SK-N-MC (cell line): ENCODE measurements at regions not wholly inside any gene's neighbourhood (a gene's known extent, or its start where the extent isn't known, plus 50 kb on each side); places are given as distances from the start of the nearest gene placed in this dataset.
"Not testable (repeated sequence)": the region's sequence is repeated elsewhere in the genome, so short reads cannot be mapped to it uniquely, and the experiment has no call there.

Experiments
- DNase-seq: peaks from one replicate; pipeline ENCODE4 v3.0.0-alpha.2; 2011; ENCODE audit warnings: low read depth, low spot score
- H3K27ac ChIP-seq: fragments of 200-600 bp; sonication (generic); 2 replicates; pipeline ENCODE4 v1.5.1; 2016; ENCODE audit warnings: mixed run types
- H3K36me3 ChIP-seq: fragments of 200-600 bp; sonication (generic); 2 replicates; pipeline ENCODE4 v1.6.1; 2017; ENCODE audit warnings: antibody characterized with exemption, low read length, mixed read lengths; ENCODE audit not compliant: insufficient read depth
- H3K4me3 ChIP-seq: fragments of 200-600 bp; sonication (generic); 2 replicates; pipeline ENCODE4 v1.5.1; 2016
- H3K9ac ChIP-seq: fragments of 200-600 bp; sonication (generic); 2 replicates; pipeline ENCODE4 v1.8.0; 2017; ENCODE audit warnings: mixed run types, mixed read lengths; ENCODE audit not compliant: insufficient read length
- H3K9me3 ChIP-seq: fragments of 200-600 bp; sonication (generic); 2 replicates; pipeline ENCODE4 v1.6.1; 2017; ENCODE audit warnings: low read depth, mild to moderate bottlenecking, antibody characterized with exemption, low read length, moderate library complexity, mixed read lengths
- EZH2 ChIP-seq: fragments of 200-600 bp; sonication (generic); IDR thresholded peaks from one replicate; pipeline ENCODE4 v1.6.1; 2017; ENCODE audit warnings: antibody characterized with exemption
- FOXP2 ChIP-seq: optimal IDR thresholded peaks from 2 replicates; pipeline ENCODE3; 2011; ENCODE audit warnings: mild to moderate bottlenecking, moderate library complexity; ENCODE audit not compliant: insufficient read depth; ENCODE audit errors: extremely low read length, control extremely low read depth
- POLR2AphosphoS5 ChIP-seq: IDR thresholded peaks from 2 replicates; pipeline ENCODE4 v1.6.1; 2012; ENCODE audit warnings: mild to moderate bottlenecking, low read depth, low read length, borderline replicate concordance

DNA sequence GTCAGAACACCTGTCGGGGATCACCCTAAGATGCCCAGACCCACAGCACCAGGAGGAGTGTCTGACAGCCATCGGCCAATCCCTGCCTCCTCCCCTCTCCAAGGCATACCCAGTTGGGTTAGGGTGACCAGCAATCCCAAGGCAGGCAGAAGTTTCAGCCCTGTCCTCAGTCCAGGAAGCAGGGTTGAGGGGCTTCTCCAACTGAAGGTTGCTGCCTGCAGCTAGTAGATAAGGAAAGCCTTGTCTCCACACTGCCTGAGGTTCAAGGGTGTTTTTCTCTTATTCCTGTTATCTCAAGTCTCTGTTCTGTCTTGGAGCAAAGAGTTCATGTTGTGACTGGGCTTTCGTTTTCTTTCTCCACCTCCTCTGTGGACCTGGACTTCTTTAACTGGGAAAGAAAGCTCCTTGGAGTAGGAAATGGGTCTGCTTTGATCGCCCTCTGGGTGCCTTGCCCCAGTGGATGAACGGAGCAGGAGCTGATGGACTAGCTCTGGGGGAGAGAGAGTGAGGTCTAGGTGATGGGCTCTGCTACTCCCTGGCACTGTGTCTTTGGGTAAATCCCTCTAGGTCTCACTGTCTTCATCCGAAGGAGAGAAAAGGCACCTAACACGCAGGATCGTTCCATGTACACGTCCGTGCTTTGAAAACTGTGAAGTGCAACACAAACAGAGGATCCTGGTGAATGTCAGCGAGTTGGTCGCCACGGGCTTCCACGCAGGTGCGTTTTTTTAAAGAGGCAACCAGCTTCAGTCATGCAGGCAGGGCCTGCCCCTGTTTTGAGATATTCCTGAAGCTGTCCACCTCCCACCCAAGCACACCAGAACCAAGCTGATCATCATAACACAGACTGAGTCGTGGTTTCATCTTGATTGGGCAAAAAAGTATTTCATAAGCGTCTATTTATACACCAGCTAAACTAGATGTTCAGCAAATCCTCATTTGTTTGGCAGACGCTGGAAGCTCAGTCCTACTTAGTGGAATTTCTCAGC is 52.5 kb upstream of the FOXN3 start:
- Histone ChIP-seq H3K27ac (no peak overlapping the region), H3K9me3 (no peaks in the 10 kb centered on the region), H3K4me3 (no peak overlapping the region), H3K36me3 (no peaks in the 10 kb centered on the region), H3K9ac (no peak overlapping the region)
- DNase-seq, result no peak
- TF ChIP-seq EZH2 (no peak), POLR2AphosphoS5 (no peak), FOXP2 (no peak)

DNA sequence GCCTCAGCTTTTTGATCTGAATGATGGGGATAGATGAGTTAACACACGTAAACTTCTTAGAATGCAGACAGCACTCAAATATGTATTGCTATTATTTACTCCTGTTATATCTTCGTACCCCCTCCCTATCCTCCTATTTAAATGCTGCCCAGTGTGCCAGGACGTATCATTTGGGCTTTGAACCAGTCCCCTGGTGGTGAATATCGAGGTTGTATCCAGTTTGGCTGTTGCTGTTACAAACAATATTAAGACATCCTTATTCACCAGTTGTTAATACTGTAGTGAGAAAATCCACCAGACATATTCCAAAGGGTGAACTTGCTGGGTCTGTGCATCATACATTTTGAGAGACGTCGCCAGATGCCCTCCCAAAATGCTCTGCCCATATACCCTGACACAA is 51.5 kb upstream of the FOXN3 start:
- TF ChIP-seq FOXP2 (no peak), POLR2AphosphoS5 (no peak), EZH2 (no peak)
- Histone ChIP-seq H3K27ac (no peak overlapping the region), H3K9me3 (no peaks in the 10 kb centered on the region), H3K4me3 (no peak overlapping the region), H3K9ac (no peak overlapping the region), H3K36me3 (no peaks in the 10 kb centered on the region)
- no peak for DNase-seq

DNA sequence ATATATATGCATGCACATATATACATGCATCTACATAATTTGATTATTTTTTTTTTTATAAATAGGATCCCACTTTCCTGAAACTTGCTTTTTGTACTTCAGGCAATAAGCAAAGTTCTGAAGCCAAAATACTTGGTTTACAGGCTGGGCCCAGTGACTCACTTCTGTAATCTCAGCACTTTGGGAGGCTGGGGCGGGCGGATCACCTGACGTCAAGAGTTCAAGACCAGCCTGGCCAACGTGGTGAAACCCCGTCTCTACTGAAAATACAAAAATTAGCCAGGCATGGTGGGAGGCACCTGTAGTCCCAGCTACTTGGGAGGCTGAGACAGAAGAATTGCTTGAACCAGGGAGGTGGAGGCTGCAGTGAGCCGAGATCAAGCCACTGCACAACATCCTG is 51.0 kb upstream of the FOXN3 start:
- H3K9me3 ChIP-seq, DNase-seq, H3K4me3 ChIP-seq, H3K27ac ChIP-seq, H3K9ac ChIP-seq, H3K36me3 ChIP-seq: not testable (repeated sequence)

DNA sequence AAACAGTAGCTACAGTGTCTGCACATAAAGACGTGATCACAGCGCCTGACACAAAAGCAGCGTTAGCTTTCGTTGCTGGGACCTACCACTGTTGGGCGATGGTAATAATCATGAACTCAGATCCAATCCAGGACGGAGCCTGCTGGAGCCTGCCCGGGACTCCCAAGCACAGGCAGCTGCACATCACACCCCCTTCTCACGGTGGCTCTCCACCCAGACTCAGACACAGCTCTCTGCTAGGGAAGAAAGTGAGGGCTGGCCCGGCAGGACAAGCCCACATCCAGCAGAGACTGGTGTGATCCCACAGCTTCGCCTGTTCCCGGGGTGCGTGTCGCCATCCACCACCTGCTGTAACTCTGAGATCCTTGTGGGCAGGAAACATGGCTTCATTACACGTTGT is 49.9 kb upstream of the FOXN3 start:
- TF ChIP-seq POLR2AphosphoS5 (no peak), EZH2 (no peak), FOXP2 (no peak)
- Histone ChIP-seq H3K9me3 (no peaks in the 10 kb centered on the region), H3K27ac (peak overlapping the region; percentile 67), H3K9ac (no peak overlapping the region), H3K4me3 (peak overlapping the region; percentile 4; the same call in 1 of the 2 replicates), H3K36me3 (no peaks in the 10 kb centered on the region)
- DNase-seq, result no peak
